NB4 (cell line): ENCODE measurements at regions not wholly inside any gene's neighbourhood (a gene's known extent, or its start where the extent isn't known, plus 50 kb on each side); places are given as distances from the start of the nearest gene placed in this dataset.

Source experiments
- DNase-seq: peaks from one replicate; pipeline ENCODE4 v3.0.0; 2010; ENCODE audit warnings: low read depth
- H3K4me3 ChIP-seq: one replicate; pipeline ENCODE4 v1.5.1; 2011; ENCODE audit warnings: mild to moderate bottlenecking, low read depth, low read length, moderate library complexity
- CTCF ChIP-seq: IDR thresholded peaks from one replicate; pipeline ENCODE4 v1.5.1; 2012; ENCODE audit warnings: low read depth, low read length
- MAX ChIP-seq: IDR thresholded peaks from 2 replicates; pipeline ENCODE4 v1.6.1; 2011; ENCODE audit warnings: low read depth, low read length
- MYC ChIP-seq: IDR thresholded peaks from 2 replicates; pipeline ENCODE4 v1.6.1; 2011; ENCODE audit warnings: low read depth, low read length
- POLR2A ChIP-seq: IDR thresholded peaks from 2 replicates; pipeline ENCODE4 v1.6.1; 2011; ENCODE audit warnings: mild to moderate bottlenecking; ENCODE audit not compliant: insufficient read length; ENCODE audit errors: extremely low read depth

GRCh38 chr10:10508211-10508610 lies 509.5 kb upstream of the CELF2 start:
- TF ChIP-seq POLR2A (no peak), CTCF (no peak), MAX (no peak), MYC (no peak)
- H3K4me3 ChIP-seq, result no peak overlapping the region
- no peak for DNase-seq

GRCh38 chr10:10510179-10510578 lies 507.5 kb upstream of the CELF2 start:
- TF ChIP-seq MYC (no peak), CTCF (no peak), POLR2A (no peak), MAX (no peak)
- H3K4me3 ChIP-seq, result no peak overlapping the region
- no peak for DNase-seq

GRCh38 chr10:10513067-10513466 lies 504.6 kb upstream of the CELF2 start:
- TF ChIP-seq CTCF (no peak), MAX (no peak), POLR2A (no peak), MYC (no peak)
- no peak for DNase-seq
- no peak overlapping the region for H3K4me3 ChIP-seq

- DNase-seq, result no peak
- TF ChIP-seq CTCF (no peak), POLR2A (no peak), MYC (no peak), MAX (no peak)
- no peak overlapping the region for H3K4me3 ChIP-seq
Measured at GRCh38 chr10:10513898-10514297, 503.8 kb upstream of the CELF2 start.

GRCh38 chr10:10514797-10515196 lies 502.9 kb upstream of the CELF2 start:
- DNase-seq, result no peak
- TF ChIP-seq MAX, result no peak
- TF ChIP-seq POLR2A, result no peak
- no peak for TF ChIP-seq MYC
- TF ChIP-seq CTCF, result no peak
- no peak overlapping the region for H3K4me3 ChIP-seq

- DNase-seq, result no peak
- no peak overlapping the region for H3K4me3 ChIP-seq
- no peak for TF ChIP-seq MAX
- TF ChIP-seq MYC, result no peak
- TF ChIP-seq POLR2A, result no peak
- no peak for TF ChIP-seq CTCF
Measured at GRCh38 chr10:10515479-10516204, 502.0 kb upstream of the CELF2 start.
